ENCODE measurements at regions not wholly inside any gene's neighbourhood (a gene's known extent, or its start where the extent isn't known, plus 50 kb on each side); places are given as distances from the start of the nearest gene placed in this dataset.
"Not testable (repeated sequence)": the region's sequence is repeated elsewhere in the genome, so short reads cannot be mapped to it uniquely, and the experiment has no call there.

GRCh38 chr10:125523347-125523746 is 159.6 kb downstream of the TEX36 start:
- DNase-seq (ENCODE audit: low read depth), result no peak
- TF ChIP-seq CTCF (IDR thresholded peaks at IDR 0.05; ENCODE audit: control insufficient read depth, insufficient read depth, low read depth, low read length, missing control alignments), result no peak
- H3K4me3 ChIP-seq (ENCODE audit: control insufficient read depth, low read depth, low read length), result no peak overlapping the region

- peak; percentile 68 for TF ChIP-seq CTCF (IDR thresholded peaks at IDR 0.05; ENCODE audit: control insufficient read depth, insufficient read depth, low read depth, low read length, missing control alignments)
- no peak for DNase-seq (ENCODE audit: low read depth)
- H3K4me3 ChIP-seq (ENCODE audit: control insufficient read depth, low read depth, low read length), result no peak overlapping the region
Observed at GRCh38 chr10:125521721-125522680, 161.0 kb downstream of the TEX36 start.

- no peak for TF ChIP-seq CTCF (IDR thresholded peaks at IDR 0.05; ENCODE audit: control insufficient read depth, insufficient read depth, low read depth, low read length, missing control alignments)
- no peak for DNase-seq (ENCODE audit: low read depth)
Observed at GRCh38 chr10:125520968-125521367, 162.0 kb downstream of the TEX36 start.

GRCh38 chr10:125518397-125518796 is 164.6 kb downstream of the TEX36 start:
- DNase-seq (ENCODE audit: low read depth); H3K4me3 ChIP-seq (ENCODE audit: control insufficient read depth, low read depth, low read length): not testable (repeated sequence)

More at GRCh38 chr10:125520968-125521367, 162.0 kb downstream of the TEX36 start:
- no peak overlapping the region for H3K4me3 ChIP-seq (ENCODE audit: control insufficient read depth, low read depth, low read length)

- no peak for TF ChIP-seq CTCF (IDR thresholded peaks at IDR 0.05; ENCODE audit: control insufficient read depth, insufficient read depth, low read depth, low read length, missing control alignments)
- no peak for DNase-seq (ENCODE audit: low read depth)
- H3K4me3 ChIP-seq (ENCODE audit: control insufficient read depth, low read depth, low read length), result no peak overlapping the region
Observed at GRCh38 chr10:125515571-125515970, 167.4 kb downstream of the TEX36 start.

- no peak for DNase-seq (ENCODE audit: low read depth)
- TF ChIP-seq CTCF (IDR thresholded peaks at IDR 0.05; ENCODE audit: control insufficient read depth, insufficient read depth, low read depth, low read length, missing control alignments), result no peak
- H3K4me3 ChIP-seq (ENCODE audit: control insufficient read depth, low read depth, low read length), result no peak overlapping the region
Observed at GRCh38 chr10:125514206-125515162, 168.5 kb downstream of the TEX36 start.

Measured in AG09309 (cell line).